UCSD-AML1 (cell line): ENCODE measurements at regions not wholly inside any gene's neighbourhood (a gene's known extent, or its start where the extent isn't known, plus 50 kb on each side); places are given as distances from the start of the nearest gene placed in this dataset.

Source experiments
- DNase-seq: peaks from one replicate; lab custom pipeline; 2025; ENCODE audit not compliant: unreplicated experiment; lab: John Stamatoyannopoulos, UW

GRCh38 chrX:104310090-104310489 lies 55.4 kb upstream of the ESX1 start:
- peak; percentile 13 for DNase-seq

DNA sequence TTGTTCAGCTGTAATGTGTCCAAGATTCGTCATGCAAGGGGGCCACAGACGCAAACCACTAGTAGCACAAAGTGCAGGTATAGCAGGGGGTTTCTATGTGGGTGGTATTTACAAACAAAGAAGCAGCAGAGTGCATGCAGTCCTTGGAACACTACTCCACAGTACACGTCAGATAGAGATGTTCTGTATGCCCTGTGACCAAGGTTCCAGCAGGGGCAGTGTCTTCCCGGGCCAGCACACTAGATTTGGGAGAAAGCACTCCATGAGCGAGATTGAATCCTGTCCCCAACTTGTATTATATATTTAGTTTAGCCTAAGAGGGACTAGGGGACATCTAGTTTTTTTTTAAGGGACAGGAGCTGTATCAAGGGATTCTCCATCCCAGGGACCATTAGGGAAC lies 54.4 kb upstream of the ESX1 start:
- DNase-seq: no peak

- no peak for DNase-seq
Measured at GRCh38 chrX:104307341-104307740, 52.6 kb upstream of the ESX1 start.

DNA sequence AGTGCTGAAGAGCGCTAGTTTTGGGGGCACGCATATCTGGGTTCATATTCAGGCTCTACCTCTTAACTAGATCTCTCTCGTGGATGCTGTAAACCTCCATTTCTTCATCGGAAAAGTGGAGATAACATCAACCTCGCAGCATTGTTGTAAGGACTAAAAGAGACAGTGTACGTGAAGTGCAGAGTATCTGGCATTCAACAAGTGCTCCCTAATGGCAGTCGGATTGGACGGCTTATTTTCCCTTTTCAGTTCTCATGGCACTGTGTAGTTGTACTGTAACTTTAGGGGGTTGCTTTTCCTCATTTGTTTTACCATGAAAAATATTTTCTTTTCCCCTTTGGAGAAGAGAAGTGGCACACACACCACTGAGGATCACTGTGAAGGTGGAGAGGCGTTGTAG lies 51.4 kb upstream of the ESX1 start:
- DNase-seq: no peak
